Activated CD4-positive, alpha-beta memory T cell treated with anti-CD3 and anti-CD28 coated beads for 36 hours (primary cell): ENCODE measurements at regions not wholly inside any gene's neighbourhood (a gene's known extent, or its start where the extent isn't known, plus 50 kb on each side); places are given as distances from the start of the nearest gene placed in this dataset.
"Not testable (repeated sequence)": the region's sequence is repeated elsewhere in the genome, so short reads cannot be mapped to it uniquely, and the experiment has no call there.

Experiments used
- CTCF ChIA-PET: fragments of 350-600 bp; sonication (Branson Sonifier 250); formaldehyde crosslinking; loops from one replicate; lab custom pipeline; 2021; ENCODE audit warnings: antibody characterized with exemption, inconsistent platforms; lab: Charles Lee
- POLR2A ChIA-PET: fragments of 350-600 bp; sonication (Branson Sonifier 250); formaldehyde crosslinking; loops from one replicate; lab custom pipeline; 2021; ENCODE audit warnings: antibody characterized with exemption; lab: Charles Lee
- DNase-seq: peaks from one replicate; pipeline ENCODE4 v3.0.0-alpha.2; 2020
- H3K27ac Mint-ChIP-seq: one replicate; pipeline ENCODE4 v1.8.0; 2021; ENCODE audit warnings: mixed read lengths
- H3K27me3 Mint-ChIP-seq: one replicate; pipeline ENCODE4 v1.8.0; 2021; ENCODE audit warnings: mixed read lengths
- H3K36me3 Mint-ChIP-seq: one replicate; pipeline ENCODE4 v1.8.0; 2021; ENCODE audit warnings: mixed read lengths
- H3K4me1 Mint-ChIP-seq: one replicate; pipeline ENCODE4 v1.8.0; 2021; ENCODE audit warnings: low read depth, mixed read lengths
- H3K4me3 Mint-ChIP-seq: one replicate; pipeline ENCODE4 v1.8.0; 2021; ENCODE audit warnings: mild to moderate bottlenecking, mixed read lengths
- H3K9me3 Mint-ChIP-seq: one replicate; pipeline ENCODE4 v1.8.0; 2021; ENCODE audit warnings: mixed read lengths
- intact Hi-C: fragments of 100-400 bp; cut with micrococcal nuclease; formaldehyde crosslinking; loops from one replicate; pipeline ENCODE4 v1.15.1; 2023

GRCh38 chr6:2581611-2582010, 169.1 kb downstream of the MYLK4 start:
- CTCF ChIA-PET, result interaction anchor here (1.2 to 1.8 kb wide), 2 partner anchors 52 to 53 kb away, joined by 3 to 4 read pairs; no protein-coding TSS in a partner anchor
- intact Hi-C loops, result no loop called here
- H3K27me3 Mint-ChIP-seq, result peaks cover 31% of the 10 kb centered on the region
- DNase-seq, result no peak
- H3K9me3 Mint-ChIP-seq, result no peaks in the 10 kb centered on the region
- no peak overlapping the region for H3K27ac Mint-ChIP-seq
- POLR2A ChIA-PET, result no interaction called here
- no peak overlapping the region for H3K4me3 Mint-ChIP-seq
- H3K36me3 Mint-ChIP-seq, result no peaks in the 10 kb centered on the region
- no peaks in the 10 kb centered on the region for H3K4me1 Mint-ChIP-seq

GRCh38 chr6:2581011-2581410, 169.7 kb downstream of the MYLK4 start:
- intact Hi-C loops, result no loop called here
- no peaks in the 10 kb centered on the region for H3K9me3 Mint-ChIP-seq
- ChIA-PET CTCF (interaction anchor here (1.2 kb wide), 1 partner anchor 53 kb away, joined by 3 read pairs; no protein-coding TSS in a partner anchor), POLR2A (no interaction called here)
- H3K27me3 Mint-ChIP-seq, result peaks cover 32% of the 10 kb centered on the region
- no peaks in the 10 kb centered on the region for H3K36me3 Mint-ChIP-seq
- no peak overlapping the region for H3K27ac Mint-ChIP-seq
- DNase-seq, result no peak
- H3K4me1 Mint-ChIP-seq, result no peaks in the 10 kb centered on the region
- no peak overlapping the region for H3K4me3 Mint-ChIP-seq

GRCh38 chr6:2579804-2580570, 170.7 kb downstream of the MYLK4 start:
- DNase-seq, result no peak
- Mint-ChIP-seq H3K27ac (no peak overlapping the region), H3K9me3 (peaks cover 3% of the 10 kb centered on the region), H3K36me3 (peaks cover 1% of the 10 kb centered on the region), H3K4me3 (no peak overlapping the region), H3K27me3 (peaks cover 37% of the 10 kb centered on the region), H3K4me1 (no peaks in the 10 kb centered on the region)
- POLR2A ChIA-PET, result no interaction called here
- CTCF ChIA-PET, result interaction anchor here (1.2 kb wide), 1 partner anchor 54 kb away, joined by 3 read pairs; no protein-coding TSS in a partner anchor
- intact Hi-C loops, result no loop called here

- peaks cover 1% of the 10 kb centered on the region for H3K36me3 Mint-ChIP-seq
- H3K27me3 Mint-ChIP-seq, result peaks cover 37% of the 10 kb centered on the region
- no peak overlapping the region for H3K27ac Mint-ChIP-seq
- CTCF ChIA-PET, result no interaction called here
- POLR2A ChIA-PET, result interaction anchor here (0.5 kb wide), 1 partner anchor 983 kb away, joined by 3 read pairs; no protein-coding TSS in a partner anchor
- no peak overlapping the region for H3K4me3 Mint-ChIP-seq
- H3K4me1 Mint-ChIP-seq, result no peaks in the 10 kb centered on the region
- intact Hi-C loops, result no loop called here
- no peak for DNase-seq
- H3K9me3 Mint-ChIP-seq, result peaks cover 7% of the 10 kb centered on the region
These were observed 171.4 kb downstream of the MYLK4 start for GRCh38 chr6:2579241-2579761.

- DNase-seq, result no peak
- POLR2A ChIA-PET, result interaction anchor here (0.5 kb wide), 1 partner anchor 982 kb away, joined by 3 read pairs; no protein-coding TSS in a partner anchor
- peaks cover 1% of the 10 kb centered on the region for H3K36me3 Mint-ChIP-seq
- peaks cover 7% of the 10 kb centered on the region for H3K9me3 Mint-ChIP-seq
- no peaks in the 10 kb centered on the region for H3K4me1 Mint-ChIP-seq
- no peak overlapping the region for H3K4me3 Mint-ChIP-seq
- CTCF ChIA-PET, result no interaction called here
- H3K27ac Mint-ChIP-seq, result no peak overlapping the region
- H3K27me3 Mint-ChIP-seq, result peaks cover 35% of the 10 kb centered on the region
- intact Hi-C loops, result no loop called here
These were observed 172.0 kb downstream of the MYLK4 start for GRCh38 chr6:2578767-2579166.

GRCh38 chr6:2576499-2576898, 174.2 kb downstream of the MYLK4 start:
- Mint-ChIP-seq H3K4me3 (no peak overlapping the region), H3K36me3 (peaks cover 1% of the 10 kb centered on the region), H3K4me1 (no peaks in the 10 kb centered on the region), H3K27me3 (peaks cover 39% of the 10 kb centered on the region), H3K9me3 (peaks cover 7% of the 10 kb centered on the region), H3K27ac (no peak overlapping the region)
- intact Hi-C loops, result no loop called here
- POLR2A ChIA-PET, result no interaction called here
- no peak for DNase-seq
- CTCF ChIA-PET, result no interaction called here

- CTCF ChIA-PET, result no interaction called here
- H3K27me3 Mint-ChIP-seq, result peaks cover 34% of the 10 kb centered on the region
- no peak overlapping the region for H3K27ac Mint-ChIP-seq
These were observed 175.5 kb downstream of the MYLK4 start for GRCh38 chr6:2575236-2575635.

GRCh38 chr6:2569420-2569819, 181.3 kb downstream of the MYLK4 start:
- H3K4me3 Mint-ChIP-seq, H3K27ac Mint-ChIP-seq, H3K36me3 Mint-ChIP-seq, DNase-seq, H3K4me1 Mint-ChIP-seq, CTCF ChIA-PET, POLR2A ChIA-PET: not testable (repeated sequence)
- peaks cover 10% of the 10 kb centered on the region for H3K9me3 Mint-ChIP-seq
- intact Hi-C loops, result loop anchor here (10.0 kb wide), 1 partner anchor 195 kb away; the partner anchor contains the start of gene WRNIP1
- H3K27me3 Mint-ChIP-seq, result peaks cover 52% of the 10 kb centered on the region

More at GRCh38 chr6:2575236-2575635, 175.5 kb downstream of the MYLK4 start:
- Mint-ChIP-seq H3K4me3 (no peak overlapping the region), H3K4me1 (no peaks in the 10 kb centered on the region), H3K36me3 (peaks cover 1% of the 10 kb centered on the region), H3K9me3 (peaks cover 7% of the 10 kb centered on the region)
- intact Hi-C loops, result no loop called here
- no peak for DNase-seq
- POLR2A ChIA-PET, result no interaction called here

- no peak overlapping the region for H3K4me3 Mint-ChIP-seq
- peaks cover 9% of the 10 kb centered on the region for H3K9me3 Mint-ChIP-seq
- intact Hi-C loops, result loop anchor here (10.0 kb wide), 1 partner anchor 199 kb away; the partner anchor contains the start of gene WRNIP1
- no peak overlapping the region for H3K27ac Mint-ChIP-seq
- ChIA-PET POLR2A (no interaction called here), CTCF (interaction anchor here (1.2 kb wide), 1 partner anchor 68 kb away, joined by 3 read pairs; no protein-coding TSS in a partner anchor)
- H3K36me3 Mint-ChIP-seq, result no peaks in the 10 kb centered on the region
- peaks cover 11% of the 10 kb centered on the region for H3K4me1 Mint-ChIP-seq
- H3K27me3 Mint-ChIP-seq, result peaks cover 52% of the 10 kb centered on the region
- no peak for DNase-seq
These were observed 184.7 kb downstream of the MYLK4 start for GRCh38 chr6:2566048-2566447.

- Mint-ChIP-seq H3K36me3 (no peaks in the 10 kb centered on the region), H3K4me3 (no peak overlapping the region), H3K4me1 (peaks cover 11% of the 10 kb centered on the region), H3K9me3 (peaks cover 9% of the 10 kb centered on the region), H3K27me3 (peaks cover 56% of the 10 kb centered on the region), H3K27ac (no peak overlapping the region)
- no peak for DNase-seq
- intact Hi-C loops, result loop anchor here (10.0 kb wide), 1 partner anchor 199 kb away; the partner anchor contains the start of gene WRNIP1
- CTCF ChIA-PET, result interaction anchor here (1.2 kb wide), 1 partner anchor 69 kb away, joined by 3 read pairs; no protein-coding TSS in a partner anchor
- POLR2A ChIA-PET, result no interaction called here
These were observed 185.2 kb downstream of the MYLK4 start for GRCh38 chr6:2565499-2565898.

GRCh38 chr6:2563635-2564034, 187.1 kb downstream of the MYLK4 start:
- H3K27me3 Mint-ChIP-seq, result peaks cover 61% of the 10 kb centered on the region
- intact Hi-C loops, result loop anchor here (1.0 to 10.0 kb wide), 3 partner anchors 20 to 452 kb away; partner anchors contain the start of gene WRNIP1
- ChIA-PET POLR2A (interaction anchor here (1.1 to 1.2 kb wide), 2 partner anchors 16 to 21 kb away, joined by 3 to 5 read pairs; no protein-coding TSS in a partner anchor), CTCF (interaction anchor here (1.8 kb wide), 1 partner anchor 70 kb away, joined by 9 read pairs; no protein-coding TSS in a partner anchor)
- peak; percentile 48 for DNase-seq
- peaks cover 11% of the 10 kb centered on the region for H3K4me1 Mint-ChIP-seq
- H3K4me3 Mint-ChIP-seq, result no peak overlapping the region
- H3K36me3 Mint-ChIP-seq, result no peaks in the 10 kb centered on the region
- H3K9me3 Mint-ChIP-seq, result no peaks in the 10 kb centered on the region
- no peak overlapping the region for H3K27ac Mint-ChIP-seq
